SK-N-SH treated with all-trans-retinoic acid at 6 μM for 48 hours (cell line): ENCODE measurements at regions not wholly inside any gene's neighbourhood (a gene's known extent, or its start where the extent isn't known, plus 50 kb on each side); places are given as distances from the start of the nearest gene placed in this dataset.

Experiments
- ATAC-seq: fragments of 200-7000 bp; cut with Tn5 transposase; 3 replicates; pipeline ENCODE4 v1.9.1; 2020; ENCODE audit warnings: mild to moderate bottlenecking, moderate library complexity
- ARNTL ChIP-seq: fragments of 450-650 bp; formaldehyde crosslinking; IDR thresholded peaks from 2 replicates; pipeline ENCODE4 v1.5.0; 2020; ENCODE audit warnings: low read depth, mild to moderate bottlenecking, moderate library complexity, borderline replicate concordance
- BACH2 ChIP-seq: fragments of 250-450 bp; sonication (Bioruptor Pico); IDR thresholded peaks from 2 replicates; pipeline ENCODE4 v1.9.0; 2021; ENCODE audit warnings: mild to moderate bottlenecking, borderline replicate concordance
- CREB5 ChIP-seq: fragments of 250-450 bp; sonication (Bioruptor Pico); IDR thresholded peaks from 2 replicates; pipeline ENCODE4 v1.5.1; 2020; ENCODE audit warnings: low read depth, mild to moderate bottlenecking, moderate library complexity
- CSDC2 ChIP-seq: fragments of 250-450 bp; sonication (Bioruptor Pico); IDR thresholded peaks from 2 replicates; pipeline ENCODE4 v1.5.0; 2020; ENCODE audit warnings: mild to moderate bottlenecking, moderate library complexity
- ESRRG ChIP-seq: fragments of 250-450 bp; sonication (Bioruptor Pico); IDR thresholded peaks from 2 replicates; pipeline ENCODE4 v1.6.1; 2021; ENCODE audit warnings: mild to moderate bottlenecking
- GLIS3 ChIP-seq: fragments of 250-450 bp; sonication (Bioruptor Pico); IDR thresholded peaks from 2 replicates; pipeline ENCODE4 v1.5.0; 2020; ENCODE audit warnings: mild to moderate bottlenecking, moderate library complexity
- ISL1 ChIP-seq: fragments of 250-450 bp; sonication (Bioruptor Pico); IDR thresholded peaks from 2 replicates; pipeline ENCODE4 v2.1.2; 2022; ENCODE audit warnings: mild to moderate bottlenecking, moderate library complexity
- OSR1 ChIP-seq: fragments of 250-450 bp; sonication (Bioruptor Pico); IDR thresholded peaks from 2 replicates; pipeline ENCODE4 v1.8.0; 2022; ENCODE audit warnings: moderate library complexity, mild to moderate bottlenecking, inconsistent platforms
- PATZ1 ChIP-seq: fragments of 250-450 bp; sonication (Bioruptor Pico); IDR thresholded peaks from 2 replicates; pipeline ENCODE4 v1.8.0; 2020; ENCODE audit warnings: mild to moderate bottlenecking, moderate library complexity, borderline replicate concordance
- POU6F1 ChIP-seq: fragments of 250-450 bp; sonication (Bioruptor Pico); IDR thresholded peaks from 2 replicates; pipeline ENCODE4 v1.8.0; 2021; ENCODE audit warnings: low read depth, mild to moderate bottlenecking, moderate library complexity, borderline replicate concordance
- PPARA ChIP-seq: fragments of 250-450 bp; sonication (Bioruptor Pico); IDR thresholded peaks from 2 replicates; pipeline ENCODE4 v1.5.0; 2020; ENCODE audit warnings: mild to moderate bottlenecking, borderline replicate concordance
- RARB ChIP-seq: fragments of 250-450 bp; sonication (Bioruptor Pico); IDR thresholded peaks from 2 replicates; pipeline ENCODE4 v1.8.0; 2021; ENCODE audit warnings: mild to moderate bottlenecking, moderate library complexity
- TCF4 ChIP-seq: fragments of 250-450 bp; sonication (Bioruptor Pico); IDR thresholded peaks from 2 replicates; pipeline ENCODE4 v1.8.0; 2021; ENCODE audit warnings: mild to moderate bottlenecking, moderate library complexity, borderline replicate concordance
- TOX ChIP-seq: fragments of 250-450 bp; sonication (Bioruptor Pico); IDR thresholded peaks from 2 replicates; pipeline ENCODE4 v1.8.0; 2021; ENCODE audit warnings: mild to moderate bottlenecking, moderate library complexity, borderline replicate concordance
- TSHZ2 ChIP-seq: fragments of 250-450 bp; sonication (Bioruptor Pico); IDR thresholded peaks from 2 replicates; pipeline ENCODE4 v1.5.0; 2020; ENCODE audit warnings: mild to moderate bottlenecking, moderate library complexity
- ZC3H10 ChIP-seq: fragments of 250-450 bp; sonication (Bioruptor Pico); IDR thresholded peaks from 2 replicates; pipeline ENCODE4 v1.5.1; 2021; ENCODE audit warnings: mild to moderate bottlenecking, moderate library complexity
- ZFP30 ChIP-seq: fragments of 450-650 bp; formaldehyde crosslinking; IDR thresholded peaks from 2 replicates; pipeline ENCODE4 v1.5.0; 2022; ENCODE audit warnings: mild to moderate bottlenecking, moderate library complexity
- ZNF565 ChIP-seq: fragments of 450-650 bp; formaldehyde crosslinking; conservative IDR thresholded peaks from 2 replicates; pipeline ENCODE4 v1.5.0; 2020; ENCODE audit warnings: low read depth, mild to moderate bottlenecking, moderate library complexity
- ZNF8 ChIP-seq: fragments of 450-650 bp; formaldehyde crosslinking; IDR thresholded peaks from 2 replicates; pipeline ENCODE4 v1.5.0; 2020; ENCODE audit warnings: mild to moderate bottlenecking, moderate library complexity
- TF ChIP-seq, protein P1 (sequence below): fragments of 250-450 bp; sonication (Bioruptor Pico); IDR thresholded peaks from 2 replicates; pipeline ENCODE4 v1.5.1; 2021; ENCODE audit warnings: mild to moderate bottlenecking, moderate library complexity

- TF ChIP-seq ISL1 (no peak), OSR1 (CRISPR knock-in tag) (no peak), RARB (CRISPR knock-in tag) (no peak), ZNF565 (no peak), BACH2 (CRISPR knock-in tag) (no peak), CREB5 (CRISPR knock-in tag) (no peak), PATZ1 (CRISPR knock-in tag) (no peak), PPARA (no peak), ZNF8 (no peak), ZC3H10 (CRISPR knock-in tag) (no peak)
- TF ChIP-seq, protein P1, sequence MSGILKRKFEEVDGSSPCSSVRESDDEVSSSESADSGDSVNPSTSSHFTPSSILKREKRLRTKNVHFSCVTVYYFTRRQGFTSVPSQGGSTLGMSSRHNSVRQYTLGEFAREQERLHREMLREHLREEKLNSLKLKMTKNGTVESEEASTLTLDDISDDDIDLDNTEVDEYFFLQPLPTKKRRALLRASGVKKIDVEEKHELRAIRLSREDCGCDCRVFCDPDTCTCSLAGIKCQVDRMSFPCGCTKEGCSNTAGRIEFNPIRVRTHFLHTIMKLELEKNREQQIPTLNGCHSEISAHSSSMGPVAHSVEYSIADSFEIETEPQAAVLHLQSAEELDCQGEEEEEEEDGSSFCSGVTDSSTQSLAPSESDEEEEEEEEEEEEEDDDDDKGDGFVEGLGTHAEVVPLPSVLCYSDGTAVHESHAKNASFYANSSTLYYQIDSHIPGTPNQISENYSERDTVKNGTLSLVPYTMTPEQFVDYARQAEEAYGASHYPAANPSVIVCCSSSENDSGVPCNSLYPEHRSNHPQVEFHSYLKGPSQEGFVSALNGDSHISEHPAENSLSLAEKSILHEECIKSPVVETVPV (CRISPR knock-in tag), result no peak
- ATAC-seq, result no peak
Measured at GRCh38 chr10:130568246-130568645, 432.1 kb downstream of the GLRX3 start.

DNA sequence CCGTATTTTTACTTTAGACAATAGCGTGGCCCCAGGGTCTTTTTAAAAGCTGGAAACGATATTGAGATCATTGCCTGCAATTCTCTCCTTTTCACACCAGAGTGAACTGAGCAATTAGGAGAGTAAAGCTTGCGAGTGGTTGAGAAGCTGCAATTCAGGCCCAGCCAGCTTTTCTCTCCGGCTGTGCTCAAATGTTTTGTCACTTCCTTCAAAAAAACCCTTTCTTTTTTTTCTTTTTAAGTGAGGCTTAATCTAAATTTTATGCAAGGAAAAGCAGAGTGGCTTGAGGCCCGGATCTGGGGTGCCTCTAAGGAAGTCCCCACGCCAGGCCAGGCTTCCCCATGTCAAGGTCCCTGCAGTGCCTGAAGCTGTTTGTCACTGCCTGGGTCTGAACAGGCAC, 433.9 kb downstream of the GLRX3 start:
- ATAC-seq, result no peak
- TF ChIP-seq ESRRG (CRISPR knock-in tag) (no peak), BACH2 (CRISPR knock-in tag) (no peak), POU6F1 (no peak), ZFP30 (CRISPR knock-in tag) (no peak), CSDC2 (no peak), TOX (no peak), PATZ1 (CRISPR knock-in tag) (no peak), TCF4 (CRISPR knock-in tag) (no peak), ZNF8 (no peak), CREB5 (CRISPR knock-in tag) (no peak), TSHZ2 (CRISPR knock-in tag) (no peak), PPARA (no peak), GLIS3 (CRISPR knock-in tag) (no peak), ARNTL (CRISPR knock-in tag) (no peak), ZNF565 (no peak)
- TF ChIP-seq, protein P1 (CRISPR knock-in tag), result no peak
